ENCODE measurements at regions not wholly inside any gene's neighbourhood (a gene's known extent, or its start where the extent isn't known, plus 50 kb on each side); places are given as distances from the start of the nearest gene placed in this dataset.

DNA sequence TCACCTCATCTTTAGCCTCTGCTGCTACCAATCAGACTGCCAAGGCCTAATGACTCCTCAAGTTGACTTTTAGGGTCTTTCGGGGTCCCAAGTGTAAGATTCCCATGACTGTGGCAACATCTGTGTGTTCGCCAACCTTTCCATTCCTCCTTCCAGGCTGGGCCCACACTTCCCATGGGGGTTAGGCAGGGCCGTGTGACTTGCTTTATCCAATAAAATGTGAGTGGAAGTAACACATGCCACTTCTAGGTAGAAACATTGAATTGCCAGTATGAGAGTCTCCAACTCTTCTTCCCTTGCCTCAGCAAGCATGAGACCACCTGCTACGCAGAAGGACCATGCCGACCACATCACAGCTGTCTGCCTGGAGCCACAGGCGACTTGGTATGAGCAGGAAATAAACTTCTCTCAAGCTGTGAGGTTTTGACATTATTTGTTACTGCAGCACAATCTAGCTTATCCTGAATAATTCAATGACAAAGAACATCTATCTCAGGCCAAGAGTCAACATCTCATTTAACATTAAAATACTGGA, 190.4 kb upstream of the IER5L start:
- in situ Hi-C loops (cut with MboI; ENCODE audit: low sequenced_read_pairs): no loop called here

DNA sequence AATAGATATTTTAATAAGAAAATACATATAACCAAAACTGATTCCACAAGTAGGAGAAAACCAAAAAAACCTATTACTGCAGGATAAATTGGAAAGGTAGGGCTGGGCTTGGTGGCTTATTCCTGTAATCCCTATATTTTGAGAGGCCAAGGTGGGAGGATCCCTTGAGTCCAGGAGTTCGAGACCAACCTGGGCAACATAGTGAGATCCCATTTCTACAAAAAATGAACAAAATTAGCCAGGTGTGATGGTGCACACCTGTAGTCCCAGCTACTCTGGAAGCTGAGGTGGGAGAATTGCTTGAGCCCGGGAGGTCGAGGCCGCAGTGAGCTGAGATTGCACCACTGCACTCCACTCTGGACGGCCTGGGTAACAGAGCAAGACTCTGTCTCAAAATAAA, 189.2 kb upstream of the IER5L start:
- in situ Hi-C loops (cut with MboI; ENCODE audit: low sequenced_read_pairs): no loop called here

DNA sequence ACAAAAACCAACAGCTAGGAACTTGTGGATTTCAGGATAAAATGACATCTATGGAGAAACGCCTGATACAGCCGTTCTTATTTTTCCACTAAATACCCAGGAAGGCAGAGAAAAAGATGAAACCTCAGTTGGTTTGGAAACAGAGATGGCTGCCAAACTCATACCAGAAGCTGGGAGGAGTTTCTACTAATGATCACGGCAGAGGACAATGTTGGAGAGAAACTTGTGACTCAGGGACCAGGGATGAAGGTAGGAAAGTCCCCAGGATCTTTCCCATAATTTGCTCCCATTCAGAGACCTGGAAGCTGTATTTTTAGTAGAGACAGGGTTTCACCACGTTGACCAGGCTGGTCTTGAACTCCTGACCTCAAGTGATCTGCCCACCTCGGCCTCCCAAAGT, 187.1 kb upstream of the IER5L start:
- in situ Hi-C loops (cut with MboI; ENCODE audit: low sequenced_read_pairs): no loop called here

DNA sequence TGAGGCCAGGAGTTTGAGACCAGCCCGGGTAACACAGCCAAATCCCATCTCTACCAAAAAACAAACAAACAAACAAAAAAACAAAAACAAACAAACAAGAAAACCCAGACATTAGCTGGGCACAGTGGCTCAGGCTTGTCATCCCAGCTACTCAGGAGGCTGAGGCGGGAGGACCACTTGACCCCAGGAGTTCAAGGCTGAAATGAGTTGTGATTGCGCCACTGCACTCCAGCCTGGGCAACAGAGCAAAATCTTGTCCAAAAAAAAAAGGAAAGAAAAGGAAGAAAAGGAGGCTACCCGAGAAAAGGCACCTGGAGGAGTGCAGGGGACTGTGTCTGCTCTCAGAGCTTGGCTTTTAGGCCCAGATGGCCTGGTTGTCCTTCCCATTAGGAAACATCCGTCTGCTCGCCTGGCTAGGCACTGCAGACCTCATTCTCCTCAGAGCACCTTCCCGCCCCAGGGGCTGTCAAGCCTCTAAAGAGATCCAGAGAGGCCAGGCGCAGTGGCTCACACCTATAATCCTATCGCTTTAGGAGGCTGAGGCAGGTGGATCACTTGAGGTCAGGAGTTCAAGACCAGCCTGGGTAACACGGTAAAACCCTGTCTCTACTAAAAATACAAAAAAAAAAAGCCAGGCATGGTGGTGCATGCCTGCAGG, 185.3 kb upstream of the IER5L start:
- in situ Hi-C loops (cut with MboI; ENCODE audit: low sequenced_read_pairs): no loop called here

DNA sequence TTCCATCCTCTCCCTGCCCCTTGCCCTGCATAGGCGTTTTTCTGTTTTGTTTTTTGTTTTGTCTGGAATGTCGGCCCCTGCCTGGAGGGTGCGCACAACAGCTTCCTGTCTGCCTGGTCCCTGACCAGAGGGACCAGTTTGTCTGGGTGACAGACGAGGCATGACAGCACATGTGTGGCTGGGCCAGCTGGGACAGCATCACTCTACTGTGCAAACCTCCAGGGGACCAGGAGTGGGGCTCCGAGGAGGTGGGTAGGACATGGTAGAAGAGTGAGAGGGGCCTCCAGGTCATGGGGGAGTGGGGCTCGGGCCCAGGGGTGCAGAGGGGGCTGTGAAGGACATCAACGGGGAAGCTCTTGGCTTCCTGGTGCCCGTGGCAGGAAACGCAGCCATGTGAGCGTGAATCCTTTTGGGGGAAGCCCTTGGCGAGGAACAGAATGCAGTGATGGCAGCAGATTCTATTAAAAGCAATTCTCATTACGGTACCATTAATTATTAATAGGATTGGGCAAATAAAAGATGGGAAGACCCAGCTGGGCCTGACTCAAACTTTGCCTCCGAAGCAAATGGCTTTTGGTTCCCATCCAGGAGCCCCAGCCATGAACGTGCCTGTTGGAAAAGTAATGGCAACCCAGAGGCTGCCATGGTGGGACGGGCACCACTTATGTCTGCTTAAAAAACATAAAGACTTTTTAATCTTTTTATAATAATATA, 184.4 kb upstream of the IER5L start:
- in situ Hi-C loops (cut with MboI; ENCODE audit: low sequenced_read_pairs): no loop called here

DNA sequence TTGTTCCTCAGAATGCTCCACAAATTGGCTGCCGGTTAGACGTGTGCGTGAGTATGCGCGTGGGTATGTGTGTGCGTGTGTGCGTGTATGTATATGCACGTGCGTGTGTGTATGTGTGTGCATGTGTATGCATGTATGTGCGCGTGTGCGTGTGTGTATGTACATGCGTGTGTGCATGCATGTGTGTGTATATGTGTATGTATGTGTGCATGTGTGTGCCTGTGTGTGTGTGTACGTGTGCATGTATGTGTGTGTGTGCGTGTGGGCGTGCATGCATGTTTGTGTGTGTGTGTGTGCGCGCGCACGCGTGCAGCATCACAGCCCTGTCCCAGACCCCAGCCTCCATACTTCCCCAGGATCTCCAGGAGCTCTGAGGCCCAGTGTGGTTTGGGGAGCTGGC, 183.1 kb upstream of the IER5L start:
- in situ Hi-C loops (cut with MboI; ENCODE audit: low sequenced_read_pairs): no loop called here

DNA sequence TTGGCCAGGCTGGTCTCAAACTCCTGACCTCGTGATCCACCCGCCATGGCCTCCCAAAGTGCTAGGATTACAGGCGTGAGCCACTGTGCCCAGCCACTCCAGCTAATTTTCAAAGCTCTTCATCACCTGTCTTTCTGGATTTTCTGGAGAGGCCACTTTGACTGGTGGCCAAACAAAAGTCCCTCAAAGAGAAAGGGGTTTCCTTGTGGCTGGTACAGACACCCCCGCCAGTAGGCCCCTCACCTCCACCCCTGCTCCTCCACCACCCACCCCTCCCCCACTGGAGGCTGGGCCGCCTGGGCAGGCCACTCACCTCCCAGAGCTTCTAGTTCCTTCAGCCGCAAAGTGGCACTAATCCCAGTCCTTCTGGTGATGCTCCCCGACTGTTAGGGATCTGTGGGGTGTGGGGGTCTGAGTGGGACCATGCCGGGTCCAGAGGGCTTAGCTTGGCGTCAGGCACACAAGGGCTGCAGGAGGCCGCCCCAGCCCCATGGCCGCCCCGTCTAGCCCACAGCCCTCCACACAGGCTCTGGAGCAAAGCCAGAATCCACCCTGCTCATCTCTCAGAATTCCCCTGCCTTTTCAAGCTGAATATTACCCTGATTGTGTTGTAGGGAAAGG, 182.0 kb upstream of the IER5L start:
- in situ Hi-C loops (cut with MboI; ENCODE audit: low sequenced_read_pairs): no loop called here

DNA sequence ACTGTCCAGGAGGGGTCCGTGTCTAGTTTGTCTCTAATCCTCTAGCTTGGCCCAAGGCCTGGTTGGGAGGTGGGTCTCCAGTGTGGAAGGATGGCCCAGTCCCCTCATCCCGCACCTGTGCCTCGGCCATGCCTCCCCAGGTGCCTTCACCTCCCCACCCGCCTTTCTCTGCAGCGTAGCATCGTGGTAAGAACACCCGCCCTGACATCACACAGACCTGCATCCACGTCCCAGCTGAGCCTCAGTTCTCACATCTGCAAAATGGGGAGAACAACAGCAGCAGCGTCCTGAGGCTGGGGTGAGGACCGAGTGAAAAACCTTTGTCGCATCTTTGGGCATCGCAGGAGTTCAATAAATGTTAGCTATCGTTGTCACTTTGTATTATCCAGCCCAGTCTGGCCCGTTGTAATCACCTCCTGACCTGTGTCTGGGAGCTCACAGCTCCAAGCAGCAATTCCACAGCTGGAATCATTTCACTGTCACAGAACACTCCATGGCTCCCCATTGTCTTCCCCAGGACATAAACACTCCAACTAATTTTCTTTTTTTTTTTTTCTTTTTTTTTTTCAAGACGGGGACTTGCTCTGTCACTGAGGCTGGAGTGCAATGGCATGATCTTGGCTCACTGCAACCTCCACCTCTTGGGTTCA, 181.2 kb upstream of the IER5L start:
- in situ Hi-C loops (cut with MboI; ENCODE audit: low sequenced_read_pairs): no loop called here

DNA sequence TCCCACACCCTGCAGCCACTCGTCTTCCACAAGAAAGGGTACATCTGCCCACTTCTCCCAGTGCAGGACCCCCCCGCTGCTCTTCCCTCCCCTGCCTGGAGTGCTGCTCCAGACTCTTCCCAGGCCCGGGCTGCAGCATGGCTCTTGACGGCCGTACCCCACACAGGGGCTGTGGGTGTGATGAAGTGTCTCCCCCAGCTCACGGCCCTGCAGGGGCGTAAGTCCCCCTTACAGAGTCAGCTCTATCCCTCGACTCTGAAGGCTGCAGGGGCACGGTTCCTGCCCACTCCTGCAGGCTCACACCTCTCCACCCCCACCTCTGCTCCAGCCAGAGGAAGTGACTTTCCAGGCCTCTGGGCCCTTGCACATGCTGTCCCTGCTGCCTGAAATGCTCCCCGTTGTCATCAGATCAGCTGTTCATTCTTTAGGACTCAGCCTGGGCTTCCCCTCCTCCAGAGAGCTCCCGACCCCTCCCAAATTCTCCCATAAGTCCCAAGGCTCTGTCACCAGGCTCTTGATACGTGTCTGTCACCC, 180.6 kb upstream of the IER5L start:
- in situ Hi-C loops (cut with MboI; ENCODE audit: low sequenced_read_pairs): no loop called here

DNA sequence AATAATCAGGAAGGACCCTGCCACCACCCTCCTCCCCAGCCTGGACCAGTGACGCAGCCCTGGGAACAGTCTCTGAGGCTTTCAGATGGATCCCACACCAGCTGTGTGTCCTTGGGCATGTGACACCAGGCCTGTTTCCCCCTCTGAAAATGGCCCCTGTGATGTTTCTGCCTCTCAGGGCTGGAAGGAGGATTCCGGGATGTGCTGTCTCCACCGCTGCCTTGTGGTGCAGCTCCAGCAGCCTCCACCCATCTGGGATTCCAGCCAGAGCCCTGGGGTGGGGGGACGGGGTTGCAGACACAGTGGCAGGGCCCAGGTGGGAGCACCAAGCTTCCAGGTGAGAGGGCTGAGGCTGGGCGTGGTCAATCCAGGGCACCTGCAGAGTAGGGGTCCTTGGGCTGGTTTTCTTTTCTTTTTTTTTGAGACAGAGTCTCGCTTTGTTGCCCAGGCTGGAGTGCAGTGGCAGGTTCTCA, 179.7 kb upstream of the IER5L start:
- in situ Hi-C loops (cut with MboI; ENCODE audit: low sequenced_read_pairs): no loop called here

DNA sequence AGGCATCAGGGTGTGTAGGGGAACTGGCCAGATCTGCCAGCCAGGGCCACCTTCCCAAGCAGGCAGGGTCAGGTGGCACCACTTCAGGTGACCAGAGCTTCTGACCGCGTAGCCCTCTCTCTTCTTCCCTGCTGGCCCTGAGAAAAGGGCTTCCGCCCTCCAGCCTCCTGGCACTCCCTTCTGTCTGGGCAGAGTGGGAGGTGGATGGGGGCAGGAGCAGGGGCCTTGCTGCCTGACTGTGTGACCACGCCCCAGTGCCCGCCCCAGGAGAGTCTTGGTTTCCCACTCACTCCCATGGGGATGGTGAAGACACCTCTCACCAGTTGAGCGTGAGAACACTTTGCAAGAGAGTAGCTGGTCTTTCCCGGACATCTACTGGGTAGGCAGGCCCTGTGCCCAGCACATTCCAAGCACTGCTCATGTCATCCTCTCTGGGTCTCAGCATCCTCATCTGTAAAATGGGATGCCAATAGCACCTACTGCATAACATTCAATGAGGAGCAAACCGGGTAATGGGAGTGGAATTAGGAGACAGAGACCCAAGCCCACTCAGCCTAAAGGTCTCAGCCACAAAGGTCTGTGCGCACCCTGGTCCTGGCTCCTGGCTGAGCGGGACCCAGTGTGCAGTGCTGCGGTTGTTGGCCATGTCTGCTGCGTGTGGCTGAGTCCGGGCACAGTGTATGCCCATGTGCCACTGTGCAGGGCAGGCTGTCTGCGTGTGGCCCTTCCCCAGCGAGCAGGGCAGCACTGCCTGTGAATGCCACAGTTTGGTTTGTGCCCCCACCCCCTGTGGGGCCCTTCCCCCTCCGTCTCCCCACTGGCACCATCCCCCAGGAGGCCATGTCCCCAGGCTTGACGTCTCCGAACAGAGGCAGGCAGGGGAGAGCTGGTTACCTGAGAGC, 179.1 kb upstream of the IER5L start:
- in situ Hi-C loops (cut with MboI; ENCODE audit: low sequenced_read_pairs): no loop called here

DNA sequence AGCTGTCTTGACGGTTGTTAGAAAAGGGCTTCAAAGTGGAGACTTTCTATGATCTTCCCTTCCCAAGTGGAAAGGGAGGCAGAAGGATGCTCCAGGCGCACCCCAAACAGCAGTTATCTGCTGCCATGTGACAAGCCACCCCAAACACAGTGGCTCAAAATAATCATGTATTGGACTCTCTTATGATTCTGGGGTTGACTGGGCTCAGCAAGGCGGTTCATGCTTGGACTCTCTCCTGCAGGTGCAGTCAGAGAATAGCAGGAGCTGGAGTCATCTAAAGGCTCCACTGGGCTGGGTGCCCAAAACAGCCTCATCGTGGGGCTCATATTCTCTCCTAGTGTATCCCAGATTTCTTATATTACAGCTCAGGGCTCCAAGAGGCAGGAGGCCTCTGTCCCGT, 177.6 kb upstream of the IER5L start:
- in situ Hi-C loops (cut with MboI; ENCODE audit: low sequenced_read_pairs): no loop called here

DNA sequence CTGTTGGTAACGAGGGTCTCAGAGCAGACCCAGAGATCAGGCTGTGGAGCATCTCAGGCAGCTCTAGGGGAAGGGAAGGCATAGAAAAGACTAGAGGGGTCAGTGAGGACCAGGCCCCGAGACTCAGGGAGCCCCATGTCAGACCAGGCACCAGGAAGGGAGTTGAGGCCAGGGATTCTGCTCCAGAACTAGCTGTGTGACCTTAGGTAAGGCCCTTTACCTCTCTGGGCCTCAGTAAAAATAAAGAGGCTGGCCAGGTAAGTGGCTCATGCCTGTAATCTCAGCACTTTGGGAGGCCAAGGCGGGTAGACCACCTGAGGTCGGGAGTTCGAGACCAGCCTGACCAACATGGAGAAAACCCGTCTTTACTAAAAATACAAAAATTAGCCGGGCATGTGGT, 176.4 kb upstream of the IER5L start:
- in situ Hi-C loops (cut with MboI; ENCODE audit: low sequenced_read_pairs): no loop called here

DNA sequence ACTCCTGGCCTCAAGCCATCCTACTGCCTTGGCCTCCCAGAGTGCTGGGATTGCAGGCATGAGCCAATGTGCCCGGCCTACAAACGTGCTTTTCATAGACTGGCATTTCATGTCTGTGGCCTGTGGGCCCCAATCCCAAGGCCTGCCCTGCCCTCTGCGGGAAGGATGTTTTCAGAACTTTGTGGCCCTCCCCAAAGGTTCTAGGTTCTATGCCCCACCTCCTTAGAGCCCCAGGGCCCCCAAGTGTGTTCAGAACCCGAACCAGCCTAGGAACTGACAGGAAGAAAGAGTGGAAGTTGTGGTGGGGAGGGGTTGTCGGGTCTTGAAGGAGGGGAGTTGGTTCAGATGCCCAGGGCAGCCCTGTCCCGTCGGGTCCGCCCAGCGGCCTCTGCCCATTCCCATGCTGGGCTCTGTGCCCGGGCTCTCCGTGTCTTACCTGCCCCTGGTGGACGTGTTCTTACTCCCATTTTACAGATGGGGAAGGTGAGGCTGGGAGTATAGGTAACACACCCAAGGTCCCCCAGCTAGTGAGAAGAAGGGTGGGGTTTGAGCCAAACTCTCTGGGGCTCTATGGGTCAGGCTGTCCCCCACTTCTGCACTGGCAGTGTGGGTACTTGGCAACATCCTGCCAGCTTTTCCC, 175.8 kb upstream of the IER5L start:
- in situ Hi-C loops (cut with MboI; ENCODE audit: low sequenced_read_pairs): no loop called here

DNA sequence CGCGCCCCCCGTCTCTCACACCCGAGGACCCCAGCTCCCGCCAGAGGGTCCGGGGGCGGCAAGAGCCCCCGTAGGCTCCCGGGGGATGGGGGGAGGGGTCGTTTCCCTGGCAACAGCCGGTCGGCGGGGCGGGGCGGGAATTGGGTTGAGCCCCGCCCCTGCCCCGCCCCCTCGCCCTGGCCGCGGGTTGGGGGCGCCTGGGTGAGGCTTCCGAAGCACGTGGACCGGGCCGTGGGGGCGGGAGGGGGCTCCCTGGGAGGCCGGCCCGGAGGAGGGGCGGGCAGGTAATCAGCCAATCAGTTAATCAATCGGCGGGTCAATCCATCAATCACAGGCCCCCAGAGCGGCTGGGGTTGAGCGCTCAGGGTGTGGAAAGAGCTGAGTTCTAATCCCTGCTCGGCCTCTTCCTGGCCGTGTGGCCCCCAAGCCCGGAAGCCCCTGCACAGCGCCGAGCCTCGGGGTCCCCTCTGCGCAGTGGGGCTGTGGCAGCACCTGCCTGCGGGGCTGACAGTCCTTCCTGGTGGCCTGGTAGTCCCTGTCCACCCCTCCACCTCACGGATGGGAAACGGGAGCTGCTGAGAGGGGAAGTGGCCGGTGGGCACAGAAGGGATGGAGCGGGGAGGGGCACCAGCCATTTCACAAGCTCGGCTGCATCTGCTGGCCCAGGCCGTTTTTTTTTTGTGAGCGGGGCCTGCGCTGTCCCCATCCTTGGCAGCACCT, 174.2 kb upstream of the IER5L start:
- in situ Hi-C loops (cut with MboI; ENCODE audit: low sequenced_read_pairs): no loop called here

DNA sequence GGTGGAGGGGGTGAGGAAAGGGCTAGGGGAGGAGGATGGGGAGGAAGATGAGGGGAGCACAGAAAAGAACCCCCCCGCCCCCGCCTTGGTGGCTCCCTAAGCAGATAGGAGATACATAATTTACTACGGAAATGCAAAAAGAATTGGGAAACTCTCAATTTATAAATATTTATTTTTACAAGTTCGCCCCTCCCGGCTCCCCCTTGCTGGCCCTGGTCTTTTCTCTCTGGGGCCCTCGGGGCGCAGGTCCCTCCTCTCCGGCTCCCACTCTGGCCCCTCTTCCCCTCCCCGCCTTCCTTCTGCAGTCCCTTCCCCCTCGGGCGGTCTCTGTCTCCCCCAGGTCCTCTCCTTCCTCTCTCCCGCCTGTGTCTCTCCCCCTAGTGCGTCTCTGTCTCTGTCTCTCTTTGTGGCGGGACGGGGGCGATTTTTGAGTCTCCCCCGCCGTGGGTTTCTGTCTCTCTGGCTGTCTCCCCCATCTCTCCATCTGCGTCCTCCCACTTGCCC, 173.6 kb upstream of the IER5L start:
- in situ Hi-C loops (cut with MboI; ENCODE audit: low sequenced_read_pairs): no loop called here

DNA sequence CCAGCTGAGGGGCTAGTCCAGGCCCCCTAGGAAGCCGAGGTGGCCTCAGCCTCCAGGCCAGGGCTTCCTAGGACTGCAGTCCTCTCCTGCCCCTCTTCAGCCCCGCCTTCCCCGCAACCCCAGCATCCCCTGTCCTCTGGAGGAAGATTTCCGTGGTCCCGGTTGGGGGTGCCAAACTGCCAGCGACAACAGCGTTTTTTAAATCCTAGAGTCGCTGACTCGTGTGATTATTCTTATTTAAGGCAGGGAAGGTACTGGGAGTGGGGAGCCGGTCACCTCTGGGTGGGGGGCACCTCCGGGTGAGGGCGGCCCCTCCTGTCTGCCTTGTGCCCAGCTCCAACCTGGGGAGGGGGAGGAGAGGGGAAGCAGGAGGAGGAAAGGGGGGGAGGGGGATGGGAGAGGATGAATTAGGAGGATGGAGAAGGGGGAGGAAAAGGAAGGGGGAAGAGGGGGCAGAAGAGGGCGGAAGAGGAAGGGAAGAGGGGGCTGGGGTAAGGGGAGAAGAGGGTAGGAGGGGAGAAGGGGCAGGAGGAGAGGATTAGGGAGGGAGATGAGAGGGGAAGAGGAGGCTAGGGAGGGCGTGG, 173.1 kb upstream of the IER5L start:
- in situ Hi-C loops (cut with MboI; ENCODE audit: low sequenced_read_pairs): no loop called here

DNA sequence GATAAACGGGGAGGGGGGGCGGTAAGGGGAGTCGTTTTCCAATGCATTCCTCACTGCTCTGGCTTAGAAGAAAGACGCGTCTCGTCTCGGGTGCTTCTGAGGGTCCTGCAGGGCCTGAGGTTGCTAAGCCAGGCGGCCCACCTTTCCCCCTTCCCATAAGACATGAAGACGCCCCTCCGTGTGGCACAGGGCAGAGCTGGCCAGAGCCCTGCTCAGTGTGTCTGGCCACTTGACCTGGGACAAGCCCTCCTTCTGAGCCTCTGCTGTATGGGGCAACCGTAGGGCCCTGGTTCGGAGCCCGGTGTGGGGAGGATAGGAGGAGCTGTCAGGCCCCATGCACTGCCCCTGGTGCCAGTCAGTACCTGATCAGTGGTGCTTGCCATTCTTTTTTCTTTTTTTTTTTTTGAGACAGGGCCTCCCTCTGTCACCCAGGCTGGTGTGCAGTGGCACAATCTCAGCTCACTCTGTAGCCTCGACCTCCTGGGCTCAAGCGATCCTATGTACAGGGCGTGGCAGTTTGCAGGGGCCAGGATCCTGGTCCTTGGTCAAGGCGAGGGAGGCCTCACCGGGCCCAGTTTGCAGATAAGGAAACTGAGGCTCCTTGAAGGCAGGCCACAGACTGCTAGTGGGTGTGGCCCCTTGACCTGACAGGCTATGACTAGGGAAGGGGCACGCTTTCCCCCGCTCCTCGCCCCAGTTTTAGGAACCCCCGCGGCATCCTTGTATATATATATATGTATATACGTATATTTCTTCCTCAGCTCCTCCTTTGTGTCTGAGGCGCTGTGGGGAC, 172.3 kb upstream of the IER5L start:
- in situ Hi-C loops (cut with MboI; ENCODE audit: low sequenced_read_pairs): no loop called here

Measured in HL-60/S4 treated with retinoic acid at 250 ng/mL for 4 days and 3 days (cell line).